ENCODE measurements at regions not wholly inside any gene's neighbourhood (a gene's known extent, or its start where the extent isn't known, plus 50 kb on each side); places are given as distances from the start of the nearest gene placed in this dataset.

GRCh38 chr1:219490566-219490965 lies 122.3 kb downstream of the ZC3H11B start:
- Histone ChIP-seq H3K4me1 (no peaks in the 10 kb centered on the region), H3K27ac (peak overlapping the region in 1 of 10 donors; percentile 6), H3K4me3 (no peak overlapping the region), H3K36me3 (no peaks in the 10 kb centered on the region), H3K27me3 (no peaks in the 10 kb centered on the region), H3K9me3 (no peaks in the 10 kb centered on the region)
- DNase-seq (no peak), ATAC-seq (no peak)
- 90 to 91% methylated on average over 1 of the region's 1 CpG for WGBS, 2 donors
- TF ChIP-seq CTCF (IDR thresholded peaks at IDR 0.05): no peak
- intact Hi-C loops (cut with DNase I): no loop called here

DNA sequence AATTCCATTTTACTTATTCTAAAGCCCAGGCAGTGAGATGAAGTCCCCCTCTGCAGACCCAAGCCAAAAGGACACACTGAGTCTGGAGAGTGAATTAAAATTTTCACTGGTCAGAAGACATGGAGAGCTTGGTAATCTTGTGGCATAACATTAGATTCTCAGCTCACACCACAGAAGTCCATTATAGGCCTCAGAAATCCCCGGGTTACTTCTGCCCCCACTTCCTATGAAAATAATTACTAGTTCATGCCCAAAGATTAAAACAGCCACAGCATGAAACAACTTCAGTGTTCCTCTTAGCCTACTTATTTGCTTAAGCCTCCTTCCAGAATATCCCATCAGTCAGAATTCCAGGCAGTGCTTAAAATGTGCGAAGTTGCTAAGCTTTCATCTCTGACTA lies 123.3 kb downstream of the ZC3H11B start:
- Histone ChIP-seq H3K9me3 (no peaks in the 10 kb centered on the region), H3K27me3 (no peaks in the 10 kb centered on the region), H3K4me3 (no peak overlapping the region), H3K4me1 (no peaks in the 10 kb centered on the region), H3K27ac (peak overlapping the region in 1 of 10 donors; percentile 6), H3K36me3 (no peaks in the 10 kb centered on the region)
- intact Hi-C loops (cut with DNase I): no loop called here
- TF ChIP-seq CTCF (IDR thresholded peaks at IDR 0.05): no peak
- ATAC-seq: no peak
- WGBS, 2 donors: 82 to 83% methylated on average over 2 of the region's 2 CpGs
- DNase-seq: no peak

- no peak overlapping the region for H3K27ac ChIP-seq
- no peak for DNase-seq
- WGBS, 2 donors: 75 to 91% methylated on average over 1 of the region's 1 CpG
- no peaks in the 10 kb centered on the region for H3K36me3 ChIP-seq
- H3K9me3 ChIP-seq: no peaks in the 10 kb centered on the region
- no peak for TF ChIP-seq CTCF (IDR thresholded peaks at IDR 0.05)
- ATAC-seq: no peak
- H3K27me3 ChIP-seq: no peaks in the 10 kb centered on the region
- H3K4me1 ChIP-seq: no peaks in the 10 kb centered on the region
- intact Hi-C loops (cut with DNase I): no loop called here
- H3K4me3 ChIP-seq: no peak overlapping the region
These were observed 124.6 kb downstream of the ZC3H11B start for GRCh38 chr1:219488275-219488674.

- Histone ChIP-seq H3K4me3 (no peak overlapping the region), H3K4me1 (no peaks in the 10 kb centered on the region), H3K9me3 (no peaks in the 10 kb centered on the region), H3K36me3 (no peaks in the 10 kb centered on the region), H3K27me3 (no peaks in the 10 kb centered on the region), H3K27ac (no peak overlapping the region)
- intact Hi-C loops (cut with DNase I): no loop called here
- WGBS, 2 donors: 79 to 83% methylated on average over 1 of the region's 1 CpG
- no peak for DNase-seq
- no peak for TF ChIP-seq CTCF (IDR thresholded peaks at IDR 0.05)
- no peak for ATAC-seq
These were observed 129.4 kb downstream of the ZC3H11B start for GRCh38 chr1:219483530-219483929.

GRCh38 chr1:219480011-219480410 lies 132.9 kb downstream of the ZC3H11B start:
- WGBS, 2 donors: 94 to 98% methylated on average over 10 of the region's 10 CpGs
- H3K27me3 ChIP-seq: peaks cover 0 to 3% (median 0%) of the 10 kb centered on the region in 7 donors
- no peaks in the 10 kb centered on the region for H3K4me1 ChIP-seq
- no peak for ATAC-seq
- H3K4me3 ChIP-seq: no peak overlapping the region
- no peak for DNase-seq
- no peak overlapping the region for H3K27ac ChIP-seq
- intact Hi-C loops (cut with DNase I): no loop called here
- no peaks in the 10 kb centered on the region for H3K36me3 ChIP-seq
- no peaks in the 10 kb centered on the region for H3K9me3 ChIP-seq
- TF ChIP-seq CTCF (IDR thresholded peaks at IDR 0.05): no peak
